ENCODE measurements at regions not wholly inside any gene's neighbourhood (a gene's known extent, or its start where the extent isn't known, plus 50 kb on each side); places are given as distances from the start of the nearest gene placed in this dataset.

DNA sequence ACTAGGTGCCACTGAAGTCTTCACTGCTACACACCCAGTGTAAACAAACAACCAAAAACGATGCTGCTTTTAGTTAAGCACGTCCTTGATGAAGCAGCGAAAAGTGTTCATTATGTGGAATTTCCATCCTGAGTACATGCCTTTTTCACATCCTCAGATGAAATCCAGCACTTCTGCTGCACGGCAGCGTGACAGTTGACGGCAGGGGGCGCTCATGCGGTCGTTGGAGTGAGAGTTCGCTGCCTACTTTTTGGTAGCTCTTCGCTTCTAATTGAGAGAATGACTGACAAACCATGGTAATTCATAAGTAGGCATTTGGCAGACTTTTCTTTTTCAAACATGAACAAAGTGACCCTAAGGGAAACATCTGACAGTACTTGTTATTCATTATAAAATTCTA lies 1124.9 kb downstream of the EFNB2 start:
- TF ChIP-seq RAD21 (IDR thresholded peaks at IDR 0.05; ENCODE audit: low read length) (peak; percentile 33; the same call in 1 of the 2 replicates), NFE2L2 (IDR thresholded peaks at IDR 0.05; ENCODE audit: low read depth, low read length) (no peak), POLR2A (IDR thresholded peaks at IDR 0.05; ENCODE audit: low read depth, low read length) (no peak), USF2 (IDR thresholded peaks at IDR 0.05; ENCODE audit: low read depth, low read length) (no peak), CHD1 (IDR thresholded peaks at IDR 0.05; ENCODE audit: low read depth, low read length) (no peak), MAZ (IDR thresholded peaks at IDR 0.05; ENCODE audit: borderline replicate concordance, low read depth, low read length) (no peak), FOS (IDR thresholded peaks at IDR 0.05; ENCODE audit: low read depth, low read length) (no peak), CEBPB (IDR thresholded peaks at IDR 0.05; ENCODE audit: low read depth, low read length) (no peak)
- TF ChIP-seq, protein P1, sequence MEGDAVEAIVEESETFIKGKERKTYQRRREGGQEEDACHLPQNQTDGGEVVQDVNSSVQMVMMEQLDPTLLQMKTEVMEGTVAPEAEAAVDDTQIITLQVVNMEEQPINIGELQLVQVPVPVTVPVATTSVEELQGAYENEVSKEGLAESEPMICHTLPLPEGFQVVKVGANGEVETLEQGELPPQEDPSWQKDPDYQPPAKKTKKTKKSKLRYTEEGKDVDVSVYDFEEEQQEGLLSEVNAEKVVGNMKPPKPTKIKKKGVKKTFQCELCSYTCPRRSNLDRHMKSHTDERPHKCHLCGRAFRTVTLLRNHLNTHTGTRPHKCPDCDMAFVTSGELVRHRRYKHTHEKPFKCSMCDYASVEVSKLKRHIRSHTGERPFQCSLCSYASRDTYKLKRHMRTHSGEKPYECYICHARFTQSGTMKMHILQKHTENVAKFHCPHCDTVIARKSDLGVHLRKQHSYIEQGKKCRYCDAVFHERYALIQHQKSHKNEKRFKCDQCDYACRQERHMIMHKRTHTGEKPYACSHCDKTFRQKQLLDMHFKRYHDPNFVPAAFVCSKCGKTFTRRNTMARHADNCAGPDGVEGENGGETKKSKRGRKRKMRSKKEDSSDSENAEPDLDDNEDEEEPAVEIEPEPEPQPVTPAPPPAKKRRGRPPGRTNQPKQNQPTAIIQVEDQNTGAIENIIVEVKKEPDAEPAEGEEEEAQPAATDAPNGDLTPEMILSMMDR (conservative IDR thresholded peaks at IDR 0.05; ENCODE audit: low read depth, low read length): peak; percentile 47

Data from IMR-90 (cell line).